IMR-90 (cell line): ENCODE measurements at regions not wholly inside any gene's neighbourhood (a gene's known extent, or its start where the extent isn't known, plus 50 kb on each side); places are given as distances from the start of the nearest gene placed in this dataset.

Experiments used
- ATAC-seq: fragments of 200-7000 bp; cut with Tn5 transposase; 2 replicates; pipeline ENCODE4 v1.9.1; 2020; ENCODE audit warnings: low read depth, mild to moderate bottlenecking, moderate library complexity
- BruUV-seq: library from RNA; stranded (reverse); fragments of 400-500 nt; replicated peaks from 2 replicates; lab custom pipeline; 2021; lab: Mats Ljungman, UMichigan
- CTCF ChIA-PET: fragments of 300-600 bp; formaldehyde crosslinking; extraction: SDS; loops from one replicate; lab custom pipeline; 2021; ENCODE audit warnings: antibody characterized with exemption; lab: Yijun Ruan, JAX
- POLR2A ChIA-PET: fragments of 300-600 bp; sonication (Branson Sonifier 250); formaldehyde crosslinking; loops from one replicate; lab custom pipeline; 2022; ENCODE audit warnings: antibody characterized with exemption; ENCODE audit not compliant: unreplicated experiment; lab: Charles Lee
- DNase-seq: peaks from one replicate; pipeline ENCODE4 v3.0.0; 2013
- H2AFZ ChIP-seq: replicated peaks from 2 replicates; pipeline ENCODE3; 2013; ENCODE audit warnings: low read length, mild to moderate bottlenecking; ENCODE audit not compliant: poor library complexity
- H2AK5ac ChIP-seq: 2 replicates; pipeline ENCODE4 v1.6.1; 2013; ENCODE audit warnings: low read depth, low read length, inconsistent platforms
- H2AK9ac ChIP-seq: replicated peaks from 2 replicates; pipeline ENCODE3; 2013; ENCODE audit warnings: mild to moderate bottlenecking, low read depth, low read length, moderate library complexity; ENCODE audit not compliant: poor library complexity
- H2BK120ac ChIP-seq: 2 replicates; pipeline ENCODE4 v1.6.1; 2013; ENCODE audit warnings: low read depth, low read length, inconsistent platforms
- H2BK15ac ChIP-seq: 3 replicates; pipeline ENCODE4 v1.6.1; 2013; ENCODE audit warnings: low read depth, low read length, inconsistent platforms
- H2BK20ac ChIP-seq: 2 replicates; pipeline ENCODE4 v1.6.1; 2013; ENCODE audit warnings: low read depth, mild to moderate bottlenecking, inconsistent platforms, low read length, moderate library complexity
- H2BK5ac ChIP-seq: 2 replicates; pipeline ENCODE4 v1.6.1; 2013; ENCODE audit warnings: mild to moderate bottlenecking, low read depth, low read length, inconsistent platforms; ENCODE audit not compliant: poor library complexity, severe bottlenecking
- H3K14ac ChIP-seq: replicated peaks from 2 replicates; pipeline ENCODE4 v1.6.1; 2013; ENCODE audit warnings: low read depth, low read length, inconsistent platforms
- H3K18ac ChIP-seq: 2 replicates; pipeline ENCODE4 v1.6.1; 2013; ENCODE audit warnings: low read depth, low read length, control low read depth
- H3K23ac ChIP-seq: 2 replicates; pipeline ENCODE4 v1.6.1; 2013; ENCODE audit warnings: low read depth, low read length, inconsistent platforms
- H3K27ac ChIP-seq: 2 replicates; pipeline ENCODE4 v1.5.1; 2013; ENCODE audit warnings: mild to moderate bottlenecking, control low read depth, low read length; ENCODE audit not compliant: insufficient read depth
- H3K27me3 ChIP-seq: 2 replicates; pipeline ENCODE4 v1.6.1; 2013; ENCODE audit warnings: low read length; ENCODE audit not compliant: control insufficient read depth, insufficient read depth
- H3K36me3 ChIP-seq: 2 replicates; pipeline ENCODE4 v1.6.1; 2013; ENCODE audit warnings: low read length, mixed read lengths; ENCODE audit not compliant: control insufficient read depth, insufficient read depth
- H3K4ac ChIP-seq: 2 replicates; pipeline ENCODE4 v1.6.1; 2013; ENCODE audit warnings: low read depth, low read length, inconsistent platforms
- H3K4me1 ChIP-seq: 2 replicates; pipeline ENCODE4 v1.6.1; 2013; ENCODE audit warnings: low read length, mixed read lengths; ENCODE audit not compliant: control insufficient read depth, insufficient read depth
- H3K4me2 ChIP-seq: 2 replicates; pipeline ENCODE4 v1.6.1; 2013; ENCODE audit warnings: low read depth, mild to moderate bottlenecking, control low read depth, low read length, moderate library complexity
- H3K4me3 ChIP-seq: 2 replicates; pipeline ENCODE4 v1.5.1; 2013; ENCODE audit warnings: low read depth, mild to moderate bottlenecking, control low read depth, low read length, moderate library complexity; ENCODE audit not compliant: insufficient read depth
- H3K56ac ChIP-seq: 2 replicates; pipeline ENCODE4 v1.6.1; 2013; ENCODE audit warnings: low read length, inconsistent platforms; ENCODE audit not compliant: insufficient read depth; ENCODE audit errors: extremely low read depth
- H3K79me1 ChIP-seq, 2 experiments: 2 replicates each; pipeline ENCODE4 v1.6.1; 2013; ENCODE audit warnings: low read length in 2 of 2, inconsistent platforms in 1 of 2, low read depth in 1 of 2
- H3K9ac ChIP-seq: 2 replicates; pipeline ENCODE4 v1.6.1; 2013; ENCODE audit warnings: low read depth, low read length, control low read depth
- H3K9me1 ChIP-seq: 2 replicates; pipeline ENCODE4 v1.6.1; 2013; ENCODE audit warnings: low read length, inconsistent platforms; ENCODE audit not compliant: insufficient read depth
- H3K9me3 ChIP-seq: 2 replicates; pipeline ENCODE4 v1.6.1; 2013; ENCODE audit warnings: low read length; ENCODE audit not compliant: control insufficient read depth, insufficient read depth
- H4K20me1 ChIP-seq: 2 replicates; pipeline ENCODE4 v1.6.1; 2013; ENCODE audit warnings: low read length, inconsistent platforms; ENCODE audit not compliant: insufficient read depth
- H4K5ac ChIP-seq: 2 replicates; pipeline ENCODE4 v1.6.1; 2013; ENCODE audit warnings: mild to moderate bottlenecking, low read depth, low read length, control low read depth
- H4K8ac ChIP-seq, 2 experiments: 2 replicates each; pipeline ENCODE4 v1.6.1; 2013; ENCODE audit warnings: low read depth in 2 of 2, low read length in 2 of 2, control low read depth in 1 of 2, inconsistent platforms in 1 of 2
- H4K91ac ChIP-seq: 2 replicates; pipeline ENCODE4 v1.6.1; 2013; ENCODE audit warnings: low read depth, low read length, inconsistent platforms; ENCODE audit not compliant: insufficient read depth
- BHLHE40 ChIP-seq: fragments of 150-350 bp; IDR thresholded peaks from 2 replicates; pipeline ENCODE4 v1.6.1; 2016; ENCODE audit warnings: mild to moderate bottlenecking, low read depth, low read length
- CEBPB ChIP-seq: IDR thresholded peaks from 2 replicates; pipeline ENCODE4 v1.6.1; 2012; ENCODE audit warnings: low read depth, low read length, improper control_type of control experiment
- CHD1 ChIP-seq: IDR thresholded peaks from 2 replicates; pipeline ENCODE4 v1.6.1; 2012; ENCODE audit warnings: low read depth, low read length, improper control_type of control experiment
- FOS ChIP-seq: fragments of 150-350 bp; IDR thresholded peaks from 2 replicates; pipeline ENCODE4 v1.6.1; 2016; ENCODE audit warnings: low read depth, low read length
- MAFK ChIP-seq: IDR thresholded peaks from 2 replicates; pipeline ENCODE4 v1.6.1; 2012; ENCODE audit warnings: low read depth, low read length, improper control_type of control experiment
- MXI1 ChIP-seq: IDR thresholded peaks from 2 replicates; pipeline ENCODE4 v1.6.1; 2012; ENCODE audit warnings: low read depth, mild to moderate bottlenecking, low read length, moderate library complexity, borderline replicate concordance
- NFE2L2 ChIP-seq: fragments of 150-350 bp; IDR thresholded peaks from 2 replicates; pipeline ENCODE4 v1.6.1; 2016; ENCODE audit warnings: low read depth, mild to moderate bottlenecking, low read length
- POLR2A ChIP-seq: IDR thresholded peaks from 2 replicates; pipeline ENCODE4 v1.6.1; 2012; ENCODE audit warnings: mild to moderate bottlenecking, low read depth, low read length
- RFX5 ChIP-seq: IDR thresholded peaks from 2 replicates; pipeline ENCODE4 v1.8.0; 2012; ENCODE audit warnings: low read depth, mild to moderate bottlenecking, low read length, moderate library complexity
- SMC3 ChIP-seq: fragments of 150-350 bp; IDR thresholded peaks from 2 replicates; pipeline ENCODE4 v1.6.1; 2016; ENCODE audit warnings: low read depth, mild to moderate bottlenecking, antibody characterized with exemption, low read length, moderate library complexity
- WGBS, 2 experiments: methylation state at CpG; one replicate each; pipeline versions ENCODE4 v1.1.5 to v1.1.7; 2013; ENCODE audit warnings: missing lambda C conversion rate in 2 of 2; ENCODE audit not compliant: insufficient read length in 1 of 2; ENCODE audit errors: extremely low coverage in 2 of 2; 5-methylcytosine and 5-hydroxymethylcytosine counted together
- dilution Hi-C: fragments of 300-500 bp; cut with HindIII; formaldehyde crosslinking; loops from one replicate; pipeline ENCODE4 v1.14.3; 2018; ENCODE audit warnings: low sequenced_read_pairs; ENCODE audit not compliant: unreplicated experiment
- in situ Hi-C: fragments of 300-500 bp; cut with MboI; formaldehyde crosslinking; loops from 3 replicates; pipeline ENCODE4 v1.14.3; 2019; ENCODE audit warnings: low sequenced_read_pairs, inconsistent platforms, mixed read lengths
- intact Hi-C: fragments of 100-400 bp; cut with micrococcal nuclease; formaldehyde crosslinking; loops from 2 replicates; pipeline ENCODE4 v1.10.0; 2022
- TF ChIP-seq, protein P1 (sequence below): conservative IDR thresholded peaks from 2 replicates; pipeline ENCODE4 v1.5.1; 2012; ENCODE audit warnings: mild to moderate bottlenecking, low read depth, low read length, improper control_type of control experiment
- TF ChIP-seq, protein P2 (sequence below): fragments of 150-350 bp; IDR thresholded peaks from 2 replicates; pipeline ENCODE4 v1.6.1; 2016; ENCODE audit warnings: low read depth, mild to moderate bottlenecking, low read length, moderate library complexity, borderline replicate concordance

DNA sequence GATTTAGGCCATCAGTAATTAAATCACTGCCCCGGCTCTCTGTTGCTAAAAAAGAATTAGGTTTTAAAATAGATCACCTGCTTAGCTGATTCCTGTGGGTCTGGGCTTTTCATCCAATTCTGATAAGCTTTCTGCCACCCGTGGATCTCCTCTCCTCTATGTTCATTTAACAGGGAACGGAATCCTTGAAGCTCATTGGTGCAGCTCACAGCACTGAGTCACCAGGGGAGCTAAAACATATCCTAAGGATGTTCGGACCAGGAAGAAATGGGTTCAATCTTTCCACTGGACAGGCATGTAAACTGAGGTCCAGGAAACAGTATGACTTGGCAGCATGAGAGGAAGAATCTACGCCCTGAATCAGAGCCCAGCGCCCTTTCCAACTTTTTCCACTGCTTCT, 267.1 kb upstream of the GRIA1 start:
- ATAC-seq (no peak), DNase-seq (no peak)
- Histone ChIP-seq H3K4me3 (no peak overlapping the region), H2AK5ac (no peak overlapping the region), H2BK20ac (no peak overlapping the region), H4K20me1 (no peaks in the 10 kb centered on the region), H3K18ac (no peak overlapping the region), H3K79me1 (no peaks in the 10 kb centered on the region), H2BK120ac (no peak overlapping the region), H3K27ac (no peak overlapping the region), H2BK5ac (no peak overlapping the region), H3K27me3 (no peaks in the 10 kb centered on the region), H3K9me3 (peaks cover 8% of the 10 kb centered on the region), H3K4me2 (no peak overlapping the region), H3K36me3 (no peaks in the 10 kb centered on the region), H4K8ac (no peak overlapping the region), H4K91ac (no peak overlapping the region), H3K14ac (no peak overlapping the region), H2AFZ (no peak overlapping the region), H3K9ac (no peak overlapping the region), H3K4me1 (no peaks in the 10 kb centered on the region), H3K56ac (no peak overlapping the region), H4K5ac (no peak overlapping the region), H3K23ac (no peak overlapping the region), H2AK9ac (no peak overlapping the region), H2BK15ac (no peak overlapping the region), H3K4ac (no peak overlapping the region), H3K9me1 (no peaks in the 10 kb centered on the region)
- in situ Hi-C loops: no loop called here
- no TSS peak for BruUV-seq
- intact Hi-C loops: no loop called here
- TF ChIP-seq, protein P1, sequence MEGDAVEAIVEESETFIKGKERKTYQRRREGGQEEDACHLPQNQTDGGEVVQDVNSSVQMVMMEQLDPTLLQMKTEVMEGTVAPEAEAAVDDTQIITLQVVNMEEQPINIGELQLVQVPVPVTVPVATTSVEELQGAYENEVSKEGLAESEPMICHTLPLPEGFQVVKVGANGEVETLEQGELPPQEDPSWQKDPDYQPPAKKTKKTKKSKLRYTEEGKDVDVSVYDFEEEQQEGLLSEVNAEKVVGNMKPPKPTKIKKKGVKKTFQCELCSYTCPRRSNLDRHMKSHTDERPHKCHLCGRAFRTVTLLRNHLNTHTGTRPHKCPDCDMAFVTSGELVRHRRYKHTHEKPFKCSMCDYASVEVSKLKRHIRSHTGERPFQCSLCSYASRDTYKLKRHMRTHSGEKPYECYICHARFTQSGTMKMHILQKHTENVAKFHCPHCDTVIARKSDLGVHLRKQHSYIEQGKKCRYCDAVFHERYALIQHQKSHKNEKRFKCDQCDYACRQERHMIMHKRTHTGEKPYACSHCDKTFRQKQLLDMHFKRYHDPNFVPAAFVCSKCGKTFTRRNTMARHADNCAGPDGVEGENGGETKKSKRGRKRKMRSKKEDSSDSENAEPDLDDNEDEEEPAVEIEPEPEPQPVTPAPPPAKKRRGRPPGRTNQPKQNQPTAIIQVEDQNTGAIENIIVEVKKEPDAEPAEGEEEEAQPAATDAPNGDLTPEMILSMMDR: no peak
- TF ChIP-seq, protein P2, sequence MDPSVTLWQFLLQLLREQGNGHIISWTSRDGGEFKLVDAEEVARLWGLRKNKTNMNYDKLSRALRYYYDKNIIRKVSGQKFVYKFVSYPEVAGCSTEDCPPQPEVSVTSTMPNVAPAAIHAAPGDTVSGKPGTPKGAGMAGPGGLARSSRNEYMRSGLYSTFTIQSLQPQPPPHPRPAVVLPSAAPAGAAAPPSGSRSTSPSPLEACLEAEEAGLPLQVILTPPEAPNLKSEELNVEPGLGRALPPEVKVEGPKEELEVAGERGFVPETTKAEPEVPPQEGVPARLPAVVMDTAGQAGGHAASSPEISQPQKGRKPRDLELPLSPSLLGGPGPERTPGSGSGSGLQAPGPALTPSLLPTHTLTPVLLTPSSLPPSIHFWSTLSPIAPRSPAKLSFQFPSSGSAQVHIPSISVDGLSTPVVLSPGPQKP: no peak
- TF ChIP-seq CHD1 (no peak), RFX5 (no peak), CEBPB (no peak), NFE2L2 (no peak), SMC3 (no peak), MXI1 (no peak), BHLHE40 (no peak), FOS (no peak), POLR2A (no peak), MAFK (no peak)
- ChIA-PET CTCF (no interaction called here), POLR2A (no interaction called here)
- dilution Hi-C loops: no loop called here
- no CpG with 5 or more reads among the region's 6 CpGs for WGBS, 2 experiments
